ENCODE measurements at regions not wholly inside any gene's neighbourhood (a gene's known extent, or its start where the extent isn't known, plus 50 kb on each side); places are given as distances from the start of the nearest gene placed in this dataset.
"Not testable (repeated sequence)": the region's sequence is repeated elsewhere in the genome, so short reads cannot be mapped to it uniquely, and the experiment has no call there.

- no peak overlapping the region for H3K27ac ChIP-seq (ENCODE audit: low read depth in 1 of 2, low read length in 2 of 2)
- no peak overlapping the region for H3K9ac ChIP-seq (ENCODE audit: low read depth in 1 of 2, low read length in 2 of 2)
- H3K9me3 ChIP-seq (ENCODE audit: control insufficient read depth in 4 of 4, low read length in 3 of 4): no peaks in the 10 kb centered on the region
- H3K27me3 ChIP-seq (ENCODE audit: control insufficient read depth in 4 of 4, insufficient read depth in 4 of 4, low read length in 3 of 4): no peaks in the 10 kb centered on the region
- TF ChIP-seq JUND (IDR thresholded peaks at IDR 0.05) (no peak), TAF1 (conservative IDR thresholded peaks at IDR 0.05) (no peak), FOXA1 (IDR thresholded peaks at IDR 0.05) (no peak), NR2F2 (IDR thresholded peaks at IDR 0.05) (no peak), SP1 (IDR thresholded peaks at IDR 0.05) (no peak), CTCF (IDR thresholded peaks at IDR 0.05; ENCODE audit: low read depth, low read length, missing input control) (no peak), HNF4A (conservative IDR thresholded peaks at IDR 0.05) (no peak), RAD21 (IDR thresholded peaks at IDR 0.05) (no peak), FOXA2 (IDR thresholded peaks at IDR 0.05) (no peak)
- no peak for DNase-seq (ENCODE audit: low spot score)
- H3K4me1 ChIP-seq (ENCODE audit: control insufficient read depth in 4 of 4, insufficient read depth in 4 of 4, low read length in 3 of 4): no peaks in the 10 kb centered on the region
- H3K4me3 ChIP-seq (ENCODE audit: low read depth in 1 of 3, low read length in 3 of 3): no peak overlapping the region
- no peaks in the 10 kb centered on the region for H3K36me3 ChIP-seq (ENCODE audit: control insufficient read depth in 4 of 4, insufficient read depth in 3 of 4, low read depth in 1 of 4, low read length in 3 of 4)
Measured at GRCh38 chr2:190005513-190005912, 57.0 kb downstream of the MSTN start.

- 70% methylated on average over 7 of the region's 7 CpGs for WGBS
- Histone ChIP-seq H3K27me3 (ENCODE audit: control insufficient read depth in 4 of 4, insufficient read depth in 4 of 4, low read length in 3 of 4) (no peaks in the 10 kb centered on the region), H3K4me1 (ENCODE audit: control insufficient read depth in 4 of 4, insufficient read depth in 4 of 4, low read length in 3 of 4) (no peaks in the 10 kb centered on the region), H3K9ac (ENCODE audit: low read depth in 1 of 2, low read length in 2 of 2) (no peak overlapping the region), H3K9me3 (ENCODE audit: control insufficient read depth in 4 of 4, low read length in 3 of 4) (peaks cover 0 to 7% (median 6%) of the 10 kb centered on the region in 4 donors), H3K36me3 (ENCODE audit: control insufficient read depth in 4 of 4, insufficient read depth in 3 of 4, low read depth in 1 of 4, low read length in 3 of 4) (no peaks in the 10 kb centered on the region), H3K4me3 (ENCODE audit: low read depth in 1 of 3, low read length in 3 of 3) (no peak overlapping the region), H3K27ac (ENCODE audit: low read depth in 1 of 2, low read length in 2 of 2) (no peak overlapping the region)
- no peak for DNase-seq (ENCODE audit: low spot score)
- TF ChIP-seq NR2F2 (IDR thresholded peaks at IDR 0.05) (no peak), EGR1 (IDR thresholded peaks at IDR 0.05; ENCODE audit: low read depth in 2 of 2) (no peak), ZBTB33 (IDR thresholded peaks at IDR 0.05) (no peak), RAD21 (IDR thresholded peaks at IDR 0.05) (no peak), SP1 (IDR thresholded peaks at IDR 0.05) (no peak), JUND (IDR thresholded peaks at IDR 0.05) (no peak), REST (IDR thresholded peaks at IDR 0.05) (no peak), ATF3 (IDR thresholded peaks at IDR 0.05) (no peak), HNF4G (IDR thresholded peaks at IDR 0.05) (no peak), CTCF (IDR thresholded peaks at IDR 0.05; ENCODE audit: low read depth, low read length, missing input control) (no peak), TAF1 (conservative IDR thresholded peaks at IDR 0.05) (no peak), FOXA2 (IDR thresholded peaks at IDR 0.05) (no peak), GABPA (IDR thresholded peaks at IDR 0.05 in 1 of 2, conservative IDR thresholded peaks at IDR 0.05 in 1 of 2) (no peak), YY1 (IDR thresholded peaks at IDR 0.05) (no peak), RXRA (IDR thresholded peaks at IDR 0.05) (no peak), FOXA1 (IDR thresholded peaks at IDR 0.05) (no peak), MAX (IDR thresholded peaks at IDR 0.05) (no peak), HNF4A (conservative IDR thresholded peaks at IDR 0.05) (no peak)
Measured at GRCh38 chr2:189999661-190000060, 62.9 kb downstream of the MSTN start.

GRCh38 chr2:189998665-189999064, 63.9 kb downstream of the MSTN start:
- WGBS: 77% methylated on average over 2 of the region's 2 CpGs
- not testable (repeated sequence) for H3K36me3 ChIP-seq (ENCODE audit: control insufficient read depth in 4 of 4, insufficient read depth in 3 of 4, low read depth in 1 of 4, low read length in 3 of 4); H3K4me3 ChIP-seq (ENCODE audit: low read depth in 1 of 3, low read length in 3 of 3); H3K9ac ChIP-seq (ENCODE audit: low read depth in 1 of 2, low read length in 2 of 2); H3K9me3 ChIP-seq (ENCODE audit: control insufficient read depth in 4 of 4, low read length in 3 of 4); H3K27me3 ChIP-seq (ENCODE audit: control insufficient read depth in 4 of 4, insufficient read depth in 4 of 4, low read length in 3 of 4); DNase-seq (ENCODE audit: low spot score); H3K27ac ChIP-seq (ENCODE audit: low read depth in 1 of 2, low read length in 2 of 2); H3K4me1 ChIP-seq (ENCODE audit: control insufficient read depth in 4 of 4, insufficient read depth in 4 of 4, low read length in 3 of 4)
